HG03135 (cell line): ENCODE measurements at regions not wholly inside any gene's neighbourhood (a gene's known extent, or its start where the extent isn't known, plus 50 kb on each side); places are given as distances from the start of the nearest gene placed in this dataset.
"Not testable (repeated sequence)": the region's sequence is repeated elsewhere in the genome, so short reads cannot be mapped to it uniquely, and the experiment has no call there.

Experiments used
- ATAC-seq: cut with Tn5 transposase; IDR thresholded peaks from one replicate; pipeline ENCODE4 v1.9.1; 2021; ENCODE audit warnings: mild to moderate bottlenecking, moderate library complexity; ENCODE audit not compliant: unreplicated experiment

- ATAC-seq: no peak
These were observed 91.3 kb upstream of the WDR44 start for GRCh38 chrX:118254611-118255010.

GRCh38 chrX:118255921-118256320 is 90.0 kb upstream of the WDR44 start:
- ATAC-seq: no peak

- ATAC-seq: no peak
These were observed 88.1 kb upstream of the WDR44 start for GRCh38 chrX:118257781-118258180.

- no peak for ATAC-seq
These were observed 86.7 kb upstream of the WDR44 start for GRCh38 chrX:118259213-118259612.

GRCh38 chrX:118261151-118261550 is 84.8 kb upstream of the WDR44 start:
- ATAC-seq: no peak

GRCh38 chrX:118271775-118272174 is 74.1 kb upstream of the WDR44 start:
- ATAC-seq: no peak

- no peak for ATAC-seq
These were observed 73.7 kb upstream of the WDR44 start for GRCh38 chrX:118272242-118272641.

GRCh38 chrX:118286066-118286762 is 59.7 kb upstream of the WDR44 start:
- no peak for ATAC-seq

- not testable (repeated sequence) for ATAC-seq
These were observed 50.1 kb upstream of the WDR44 start for GRCh38 chrX:118295818-118296217.
